ENCODE measurements at regions not wholly inside any gene's neighbourhood (a gene's known extent, or its start where the extent isn't known, plus 50 kb on each side); places are given as distances from the start of the nearest gene placed in this dataset.

- ATAC-seq = no peak
Observed at GRCh38 chr12:5200278-5201087, 156.8 kb downstream of the KCNA5 start.

GRCh38 chr12:5201554-5202218 lies 158.0 kb downstream of the KCNA5 start:
- ATAC-seq = no peak

GRCh38 chr12:5203274-5203673 lies 159.6 kb downstream of the KCNA5 start:
- ATAC-seq = no peak

GRCh38 chr12:5203720-5204119 lies 160.0 kb downstream of the KCNA5 start:
- no peak for ATAC-seq

GRCh38 chr12:5204271-5204670 lies 160.6 kb downstream of the KCNA5 start:
- no peak for ATAC-seq

GRCh38 chr12:5204831-5205230 lies 161.2 kb downstream of the KCNA5 start:
- ATAC-seq = no peak

- ATAC-seq = no peak
Observed at GRCh38 chr12:5206401-5207175, 162.9 kb downstream of the KCNA5 start.

- ATAC-seq = no peak
Observed at GRCh38 chr12:5210179-5210922, 166.7 kb downstream of the KCNA5 start.

GRCh38 chr12:5210923-5211290 lies 167.2 kb downstream of the KCNA5 start:
- ATAC-seq = no peak

GRCh38 chr12:5213336-5213735 lies 169.7 kb downstream of the KCNA5 start:
- ATAC-seq = no peak

GRCh38 chr12:5213990-5214389 lies 170.3 kb downstream of the KCNA5 start:
- no peak for ATAC-seq

GRCh38 chr12:5217936-5218335 lies 174.3 kb downstream of the KCNA5 start:
- no peak for ATAC-seq

- no peak for ATAC-seq
Observed at GRCh38 chr12:5220099-5220498, 176.4 kb downstream of the KCNA5 start.

GRCh38 chr12:5220835-5221234 lies 177.2 kb downstream of the KCNA5 start:
- peak; percentile 73 to 77 for ATAC-seq

GRCh38 chr12:5222011-5222461 lies 178.4 kb downstream of the KCNA5 start:
- ATAC-seq = no peak

GRCh38 chr12:5222729-5223128 lies 179.1 kb downstream of the KCNA5 start:
- ATAC-seq = no peak

- ATAC-seq = no peak
Observed at GRCh38 chr12:5223881-5224280, 180.2 kb downstream of the KCNA5 start.

GRCh38 chr12:5226581-5226980 lies 182.9 kb downstream of the KCNA5 start:
- ATAC-seq = no peak

GRCh38 chr12:5227708-5228373 lies 184.2 kb downstream of the KCNA5 start:
- no peak for ATAC-seq

- no peak for ATAC-seq
Observed at GRCh38 chr12:5230156-5230555, 186.5 kb downstream of the KCNA5 start.

- no peak for ATAC-seq
Observed at GRCh38 chr12:5230861-5231260, 187.2 kb downstream of the KCNA5 start.

GRCh38 chr12:5232291-5232690 lies 188.6 kb downstream of the KCNA5 start:
- ATAC-seq = no peak
